Astrocyte (in vitro differentiated cells and primary cell): ENCODE measurements at regions not wholly inside any gene's neighbourhood (a gene's known extent, or its start where the extent isn't known, plus 50 kb on each side); places are given as distances from the start of the nearest gene placed in this dataset.

Experiments
- DNase-seq: peaks from one replicate; pipeline ENCODE4 v3.0.0-alpha.2; 2010; ENCODE audit warnings: low read depth
- FAIRE-seq: peaks from 2 replicates; lab custom pipeline; 2011; peaks lifted over from hg19 to GRCh38; lab: Jason Lieb, UNC
- H2AFZ ChIP-seq: 2 replicates; pipeline ENCODE4 v1.6.0; 2012; ENCODE audit warnings: low read depth, low read length, inconsistent platforms
- H3K27ac ChIP-seq: 2 replicates; pipeline ENCODE4 v1.5.1; 2011; ENCODE audit warnings: low read depth, low read length, inconsistent platforms
- H3K27me3 ChIP-seq: 2 replicates; pipeline ENCODE4 v1.6.0; 2011; ENCODE audit warnings: low read length, inconsistent platforms; ENCODE audit not compliant: insufficient read depth
- H3K36me3 ChIP-seq: 2 replicates; pipeline ENCODE4 v1.5.1; 2011; ENCODE audit warnings: low read length, inconsistent platforms; ENCODE audit not compliant: insufficient read depth
- H3K4me1 ChIP-seq: 2 replicates; pipeline ENCODE4 v1.5.1; 2011; ENCODE audit warnings: low read length, inconsistent platforms; ENCODE audit not compliant: insufficient read depth
- H3K4me2 ChIP-seq: 2 replicates; pipeline ENCODE4 v1.6.0; 2012; ENCODE audit warnings: low read length, inconsistent platforms
- H3K4me3 ChIP-seq: 2 replicates; pipeline ENCODE4 v1.5.1; 2011; ENCODE audit warnings: low read depth, mild to moderate bottlenecking, low read length, inconsistent platforms; ENCODE audit not compliant: insufficient read depth
- H3K79me2 ChIP-seq: 2 replicates; pipeline ENCODE4 v1.6.0; 2012; ENCODE audit warnings: mild to moderate bottlenecking, low read length, inconsistent platforms; ENCODE audit not compliant: insufficient read depth
- H3K9ac ChIP-seq: 2 replicates; pipeline ENCODE4 v1.6.0; 2012; ENCODE audit warnings: mild to moderate bottlenecking, low read length, inconsistent platforms
- H3K9me3 ChIP-seq: 2 replicates; pipeline ENCODE4 v1.5.1; 2012; ENCODE audit warnings: low read depth, mild to moderate bottlenecking, low read length, inconsistent platforms; ENCODE audit not compliant: insufficient read depth
- H4K20me1 ChIP-seq: 2 replicates; pipeline ENCODE4 v1.6.0; 2012; ENCODE audit warnings: low read length, inconsistent platforms; ENCODE audit not compliant: insufficient read depth
- H3K27ac Mint-ChIP-seq: one replicate; pipeline ENCODE4 v1.8.0; 2021; ENCODE audit warnings: mild to moderate bottlenecking, mixed read lengths; ENCODE audit not compliant: unreplicated experiment
- H3K27me3 Mint-ChIP-seq: one replicate; pipeline ENCODE4 v1.8.0; 2021; ENCODE audit warnings: low read depth, mixed read lengths; ENCODE audit not compliant: unreplicated experiment
- H3K36me3 Mint-ChIP-seq: one replicate; pipeline ENCODE4 v1.8.0; 2021; ENCODE audit warnings: low read depth, mixed read lengths; ENCODE audit not compliant: unreplicated experiment
- H3K4me1 Mint-ChIP-seq: one replicate; pipeline ENCODE4 v1.8.0; 2021; ENCODE audit warnings: low read depth, mixed read lengths; ENCODE audit not compliant: unreplicated experiment
- H3K4me3 Mint-ChIP-seq: one replicate; pipeline ENCODE4 v1.8.0; 2021; ENCODE audit warnings: mild to moderate bottlenecking, moderate library complexity, mixed read lengths; ENCODE audit not compliant: unreplicated experiment
- H3K9me3 Mint-ChIP-seq: one replicate; pipeline ENCODE4 v1.8.0; 2021; ENCODE audit warnings: mild to moderate bottlenecking, mixed read lengths; ENCODE audit not compliant: unreplicated experiment
- EZH2 ChIP-seq: IDR thresholded peaks from 2 replicates; pipeline ENCODE4 v1.6.1; 2012; ENCODE audit warnings: mild to moderate bottlenecking, low read length, inconsistent platforms; ENCODE audit not compliant: insufficient read depth
- TF ChIP-seq, protein P1 (sequence below): IDR thresholded peaks from 2 replicates; pipeline ENCODE4 v1.5.1; 2011; ENCODE audit warnings: low read depth, mild to moderate bottlenecking, inconsistent platforms, low read length, moderate library complexity; ENCODE audit not compliant: insufficient read depth

GRCh38 chr15:96554541-96554940, 224.0 kb downstream of the NR2F2 start:
- FAIRE-seq: no peak
- H2AFZ ChIP-seq: no peak overlapping the region
- H3K36me3 ChIP-seq: no peaks in the 10 kb centered on the region
- Mint-ChIP-seq H3K9me3 (peaks cover 3% of the 10 kb centered on the region), H3K4me1 (no peaks in the 10 kb centered on the region), H3K36me3 (no peaks in the 10 kb centered on the region), H3K27ac (no peak overlapping the region), H3K27me3 (peaks cover 10% of the 10 kb centered on the region), H3K4me3 (no peak overlapping the region)
- no peak overlapping the region for H3K9ac ChIP-seq
- H3K4me3 ChIP-seq: no peak overlapping the region
- TF ChIP-seq, protein P1, sequence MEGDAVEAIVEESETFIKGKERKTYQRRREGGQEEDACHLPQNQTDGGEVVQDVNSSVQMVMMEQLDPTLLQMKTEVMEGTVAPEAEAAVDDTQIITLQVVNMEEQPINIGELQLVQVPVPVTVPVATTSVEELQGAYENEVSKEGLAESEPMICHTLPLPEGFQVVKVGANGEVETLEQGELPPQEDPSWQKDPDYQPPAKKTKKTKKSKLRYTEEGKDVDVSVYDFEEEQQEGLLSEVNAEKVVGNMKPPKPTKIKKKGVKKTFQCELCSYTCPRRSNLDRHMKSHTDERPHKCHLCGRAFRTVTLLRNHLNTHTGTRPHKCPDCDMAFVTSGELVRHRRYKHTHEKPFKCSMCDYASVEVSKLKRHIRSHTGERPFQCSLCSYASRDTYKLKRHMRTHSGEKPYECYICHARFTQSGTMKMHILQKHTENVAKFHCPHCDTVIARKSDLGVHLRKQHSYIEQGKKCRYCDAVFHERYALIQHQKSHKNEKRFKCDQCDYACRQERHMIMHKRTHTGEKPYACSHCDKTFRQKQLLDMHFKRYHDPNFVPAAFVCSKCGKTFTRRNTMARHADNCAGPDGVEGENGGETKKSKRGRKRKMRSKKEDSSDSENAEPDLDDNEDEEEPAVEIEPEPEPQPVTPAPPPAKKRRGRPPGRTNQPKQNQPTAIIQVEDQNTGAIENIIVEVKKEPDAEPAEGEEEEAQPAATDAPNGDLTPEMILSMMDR: no peak
- no peak for TF ChIP-seq EZH2
- no peak overlapping the region for H3K4me2 ChIP-seq
- DNase-seq: no peak
- no peaks in the 10 kb centered on the region for H4K20me1 ChIP-seq
- no peaks in the 10 kb centered on the region for H3K79me2 ChIP-seq
- H3K9me3 ChIP-seq: no peaks in the 10 kb centered on the region
- no peak overlapping the region for H3K27ac ChIP-seq
- H3K4me1 ChIP-seq: no peaks in the 10 kb centered on the region
- H3K27me3 ChIP-seq: no peaks in the 10 kb centered on the region

- no peak overlapping the region for H3K4me3 Mint-ChIP-seq
These were observed 228.6 kb downstream of the NR2F2 start for GRCh38 chr15:96559087-96559486.

GRCh38 chr15:96559631-96560030, 229.1 kb downstream of the NR2F2 start:
- Mint-ChIP-seq H3K27me3 (peaks cover 8% of the 10 kb centered on the region), H3K4me1 (no peaks in the 10 kb centered on the region), H3K27ac (no peak overlapping the region), H3K9me3 (peaks cover 4% of the 10 kb centered on the region), H3K36me3 (no peaks in the 10 kb centered on the region), H3K4me3 (no peak overlapping the region)
- no peaks in the 10 kb centered on the region for H3K36me3 ChIP-seq
- no peaks in the 10 kb centered on the region for H4K20me1 ChIP-seq
- no peaks in the 10 kb centered on the region for H3K9me3 ChIP-seq
- FAIRE-seq (no peak), DNase-seq (no peak)
- no peaks in the 10 kb centered on the region for H3K79me2 ChIP-seq
- H3K4me1 ChIP-seq: no peaks in the 10 kb centered on the region
- no peak for TF ChIP-seq EZH2
- TF ChIP-seq, protein P1: no peak
- H3K27me3 ChIP-seq: no peaks in the 10 kb centered on the region
- no peak overlapping the region for H3K27ac ChIP-seq
- no peak overlapping the region for H3K9ac ChIP-seq
- H3K4me2 ChIP-seq: no peak overlapping the region
- no peak overlapping the region for H3K4me3 ChIP-seq
- H2AFZ ChIP-seq: no peak overlapping the region

More at GRCh38 chr15:96559087-96559486, 228.6 kb downstream of the NR2F2 start:
- Mint-ChIP-seq H3K27me3 (peaks cover 8% of the 10 kb centered on the region), H3K36me3 (no peaks in the 10 kb centered on the region), H3K4me1 (no peaks in the 10 kb centered on the region), H3K9me3 (peaks cover 4% of the 10 kb centered on the region), H3K27ac (no peak overlapping the region)
- Histone ChIP-seq H3K9me3 (no peaks in the 10 kb centered on the region), H3K4me3 (no peak overlapping the region), H2AFZ (no peak overlapping the region), H3K27me3 (no peaks in the 10 kb centered on the region), H3K79me2 (no peaks in the 10 kb centered on the region), H3K9ac (no peak overlapping the region), H3K4me1 (no peaks in the 10 kb centered on the region), H3K4me2 (no peak overlapping the region), H3K27ac (no peak overlapping the region), H3K36me3 (no peaks in the 10 kb centered on the region), H4K20me1 (no peaks in the 10 kb centered on the region)
- TF ChIP-seq EZH2: no peak
- TF ChIP-seq, protein P1: no peak
- DNase-seq: no peak
- FAIRE-seq: no peak
